ENCODE measurements at regions not wholly inside any gene's neighbourhood (a gene's known extent, or its start where the extent isn't known, plus 50 kb on each side); places are given as distances from the start of the nearest gene placed in this dataset.

GRCh38 chr10:22765660-22766547 lies 51.5 kb upstream of the PIP4K2A start:
- ATAC-seq (peak; percentile 34 to 49), DNase-seq (no peak)
- intact Hi-C loops (cut with DNase I) = no loop called here
- Histone ChIP-seq H3K9me3 (ENCODE audit: control insufficient read depth, low read length) (no peaks in the 10 kb centered on the region), H3K4me1 (ENCODE audit: control insufficient read depth, insufficient read depth, low read length) (peaks cover 8% of the 10 kb centered on the region), H3K27me3 (ENCODE audit: control insufficient read depth, insufficient read depth) (no peaks in the 10 kb centered on the region), H3K27ac (ENCODE audit: low read length) (peak overlapping the region; percentile 5), H3K4me3 (ENCODE audit: low read length) (no peak overlapping the region)
- WGBS = 90% methylated on average over 6 of the region's 6 CpGs

DNA sequence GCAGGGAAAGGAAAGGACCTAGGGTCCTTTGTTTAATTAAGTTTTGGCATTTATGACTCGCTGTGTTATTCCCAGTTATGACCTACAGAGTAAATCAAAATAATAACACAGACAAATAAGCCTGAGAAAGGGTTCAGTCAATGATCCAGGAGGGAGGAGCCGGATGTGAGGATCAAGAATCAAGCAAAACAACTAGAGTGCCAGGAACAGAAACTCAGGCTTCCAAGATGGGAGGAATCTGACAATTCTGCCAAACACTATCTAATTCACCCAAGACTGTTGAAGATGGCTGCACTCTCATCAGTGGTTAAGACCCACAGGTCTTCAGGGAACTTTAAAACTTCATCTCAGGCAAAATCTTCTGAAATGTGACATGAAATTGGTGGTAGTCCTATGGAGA lies 50.3 kb upstream of the PIP4K2A start:
- Histone ChIP-seq H3K4me1 (ENCODE audit: control insufficient read depth, insufficient read depth, low read length) (peaks cover 8% of the 10 kb centered on the region), H3K9me3 (ENCODE audit: control insufficient read depth, low read length) (no peaks in the 10 kb centered on the region), H3K4me3 (ENCODE audit: low read length) (no peak overlapping the region), H3K27me3 (ENCODE audit: control insufficient read depth, insufficient read depth) (no peaks in the 10 kb centered on the region), H3K27ac (ENCODE audit: low read length) (peak overlapping the region; percentile 1)
- 60% methylated on average over 2 of the region's 2 CpGs for WGBS
- DNase-seq (no peak), ATAC-seq (peak; percentile 70 to 83)
- intact Hi-C loops (cut with DNase I) = no loop called here
